ENCODE measurements at regions not wholly inside any gene's neighbourhood (a gene's known extent, or its start where the extent isn't known, plus 50 kb on each side); places are given as distances from the start of the nearest gene placed in this dataset.

GRCh38 chr4:41485041-41485440, 52.9 kb upstream of the LIMCH1 start:
- no peak for DNase-seq (ENCODE audit: low spot score)
- no peak overlapping the region for H3K4me3 ChIP-seq
- no peaks in the 10 kb centered on the region for H3K4me1 ChIP-seq (replicated peaks)
- H3K27ac ChIP-seq: no peak overlapping the region
- no peaks in the 10 kb centered on the region for H3K36me3 ChIP-seq
- intact Hi-C loops (cut with DNase I): no loop called here
- H3K9me3 ChIP-seq: no peaks in the 10 kb centered on the region
- TF ChIP-seq POLR2A (IDR thresholded peaks at IDR 0.05) (no peak), CTCF (IDR thresholded peaks at IDR 0.05) (no peak), POLR2AphosphoS5 (IDR thresholded peaks at IDR 0.05) (no peak)
- no peaks in the 10 kb centered on the region for H3K27me3 ChIP-seq (replicated peaks; ENCODE audit: insufficient read depth)
- 89% methylated on average over 1 of the region's 1 CpG for WGBS

- Histone ChIP-seq H3K27me3 (replicated peaks; ENCODE audit: insufficient read depth) (no peaks in the 10 kb centered on the region), H3K36me3 (no peaks in the 10 kb centered on the region), H3K9me3 (no peaks in the 10 kb centered on the region), H3K4me1 (replicated peaks) (no peaks in the 10 kb centered on the region), H3K4me3 (no peak overlapping the region), H3K27ac (no peak overlapping the region)
- DNase-seq (ENCODE audit: low spot score): no peak
- no peak for TF ChIP-seq POLR2A (IDR thresholded peaks at IDR 0.05)
- TF ChIP-seq CTCF (IDR thresholded peaks at IDR 0.05): no peak
- TF ChIP-seq POLR2AphosphoS5 (IDR thresholded peaks at IDR 0.05): no peak
- intact Hi-C loops (cut with DNase I): no loop called here
- 92% methylated on average over 4 of the region's 4 CpGs for WGBS
Measured at GRCh38 chr4:41487868-41488440, 50.0 kb upstream of the LIMCH1 start.

All from prostate gland (tissue), 2 donors.